ENCODE measurements at regions not wholly inside any gene's neighbourhood (a gene's known extent, or its start where the extent isn't known, plus 50 kb on each side); places are given as distances from the start of the nearest gene placed in this dataset.

- no peak for TF ChIP-seq USF1 (IDR thresholded peaks at IDR 0.05)
- no peak for TF ChIP-seq YY1 (IDR thresholded peaks at IDR 0.05; ENCODE audit: low read depth)
- TF ChIP-seq TAF1 (IDR thresholded peaks at IDR 0.05; ENCODE audit: low read depth): no peak
- no peak for TF ChIP-seq RAD21 (IDR thresholded peaks at IDR 0.05; ENCODE audit: low read depth)
- TF ChIP-seq MAX (IDR thresholded peaks at IDR 0.05): no peak
- no peak for TF ChIP-seq CEBPB (IDR thresholded peaks at IDR 0.05)
- no peak for TF ChIP-seq ZBTB7A (IDR thresholded peaks at IDR 0.05; ENCODE audit: low read depth)
- no peak for TF ChIP-seq TCF12 (IDR thresholded peaks at IDR 0.05; ENCODE audit: low read depth)
- TF ChIP-seq TEAD4 (IDR thresholded peaks at IDR 0.05): no peak
- TF ChIP-seq REST (IDR thresholded peaks at IDR 0.05; ENCODE audit: low read depth): no peak
- no peak for TF ChIP-seq EGR1 (IDR thresholded peaks at IDR 0.05)
These were observed 154.3 kb upstream of the DMRT1 start for GRCh38 chr9:687034-687785.

- TF ChIP-seq TEAD4 (IDR thresholded peaks at IDR 0.05): no peak
- TF ChIP-seq TAF1 (IDR thresholded peaks at IDR 0.05; ENCODE audit: low read depth): no peak
- TF ChIP-seq FOXM1 (IDR thresholded peaks at IDR 0.05; ENCODE audit: borderline replicate concordance, low read depth): no peak
- no peak for TF ChIP-seq USF1 (IDR thresholded peaks at IDR 0.05)
- TF ChIP-seq CEBPB (IDR thresholded peaks at IDR 0.05): no peak
- no peak for TF ChIP-seq EP300 (IDR thresholded peaks at IDR 0.05; ENCODE audit: borderline replicate concordance)
- no peak for TF ChIP-seq RAD21 (IDR thresholded peaks at IDR 0.05; ENCODE audit: low read depth)
- TF ChIP-seq YY1 (IDR thresholded peaks at IDR 0.05; ENCODE audit: low read depth): no peak
- no peak for TF ChIP-seq ZBTB7A (IDR thresholded peaks at IDR 0.05; ENCODE audit: low read depth)
- TF ChIP-seq TCF12 (IDR thresholded peaks at IDR 0.05; ENCODE audit: low read depth): no peak
- no peak for TF ChIP-seq NFIC (IDR thresholded peaks at IDR 0.05)
- TF ChIP-seq EGR1 (IDR thresholded peaks at IDR 0.05): no peak
- TF ChIP-seq MAX (IDR thresholded peaks at IDR 0.05): no peak
- TF ChIP-seq REST (IDR thresholded peaks at IDR 0.05; ENCODE audit: low read depth): no peak
- no peak for TF ChIP-seq CREB1 (IDR thresholded peaks at IDR 0.05; ENCODE audit: low read depth)
These were observed 153.5 kb upstream of the DMRT1 start for GRCh38 chr9:687994-688393.

DNA sequence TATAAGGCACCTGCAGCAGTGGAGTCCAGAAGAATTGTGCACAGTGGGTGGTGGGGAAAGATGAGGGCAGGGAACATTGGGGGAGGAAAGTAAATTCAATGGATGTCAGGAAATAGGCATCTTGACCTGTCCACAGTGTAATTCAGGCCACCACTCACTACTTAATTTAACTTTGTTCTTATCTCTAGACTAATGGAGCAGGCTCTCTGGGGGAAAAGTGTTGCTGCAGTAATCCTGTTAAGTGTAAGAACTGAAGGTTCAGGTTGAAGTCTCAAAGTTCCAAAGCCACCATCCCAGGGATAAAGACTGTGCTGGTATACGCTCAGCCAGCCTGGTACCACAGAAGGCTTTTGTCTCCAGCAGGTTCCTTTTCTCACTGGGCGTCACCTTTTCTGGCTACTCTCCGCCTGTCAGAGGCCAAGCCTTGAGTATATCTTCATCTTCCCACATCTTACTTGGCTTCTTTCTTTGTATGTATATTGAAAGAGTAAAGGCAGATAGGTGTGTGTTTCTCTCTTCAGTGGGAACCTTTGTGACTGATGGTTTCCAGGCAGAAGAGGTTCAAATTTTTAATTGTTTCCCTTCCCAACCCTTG, 150.9 kb upstream of the DMRT1 start:
- no peak for TF ChIP-seq REST (IDR thresholded peaks at IDR 0.05; ENCODE audit: low read depth)
- TF ChIP-seq YY1 (IDR thresholded peaks at IDR 0.05; ENCODE audit: low read depth): no peak

- TF ChIP-seq TCF12 (IDR thresholded peaks at IDR 0.05; ENCODE audit: low read depth): no peak
- TF ChIP-seq CREB1 (IDR thresholded peaks at IDR 0.05; ENCODE audit: low read depth): no peak
- TF ChIP-seq YY1 (IDR thresholded peaks at IDR 0.05; ENCODE audit: low read depth): no peak
- no peak for TF ChIP-seq CEBPB (IDR thresholded peaks at IDR 0.05)
- TF ChIP-seq NFIC (IDR thresholded peaks at IDR 0.05): no peak
- TF ChIP-seq EGR1 (IDR thresholded peaks at IDR 0.05): no peak
- TF ChIP-seq USF1 (IDR thresholded peaks at IDR 0.05): no peak
- TF ChIP-seq TEAD4 (IDR thresholded peaks at IDR 0.05): no peak
- TF ChIP-seq REST (IDR thresholded peaks at IDR 0.05; ENCODE audit: low read depth): no peak
- TF ChIP-seq MAX (IDR thresholded peaks at IDR 0.05): no peak
- no peak for TF ChIP-seq EP300 (IDR thresholded peaks at IDR 0.05; ENCODE audit: borderline replicate concordance)
- no peak for TF ChIP-seq ZBTB7A (IDR thresholded peaks at IDR 0.05; ENCODE audit: low read depth)
- TF ChIP-seq TAF1 (IDR thresholded peaks at IDR 0.05; ENCODE audit: low read depth): no peak
- no peak for TF ChIP-seq RAD21 (IDR thresholded peaks at IDR 0.05; ENCODE audit: low read depth)
- no peak for TF ChIP-seq FOXM1 (IDR thresholded peaks at IDR 0.05; ENCODE audit: borderline replicate concordance, low read depth)
These were observed 149.6 kb upstream of the DMRT1 start for GRCh38 chr9:691825-692400.
